HL-60 (cell line): ENCODE measurements at regions not wholly inside any gene's neighbourhood (a gene's known extent, or its start where the extent isn't known, plus 50 kb on each side); places are given as distances from the start of the nearest gene placed in this dataset.

Experiments
- DNase-seq, 2 experiments: peaks; one replicate each; pipeline ENCODE4 v3.0.0-alpha.2; 2010 to 2020; ENCODE audit warnings: low read depth in 1 of 2, low spot score in 1 of 2
- H3K27ac ChIP-seq: fragments of 250-450 bp; sonication (Bioruptor Pico); replicated peaks from 2 replicates; pipeline ENCODE4 v1.5.1; 2020; ENCODE audit warnings: mild to moderate bottlenecking, moderate library complexity
- H3K27me3 ChIP-seq: fragments of 250-450 bp; sonication (Bioruptor Pico); 2 replicates; pipeline ENCODE4 v1.5.1; 2021; ENCODE audit warnings: mild to moderate bottlenecking, moderate library complexity; ENCODE audit not compliant: insufficient read depth, poor library complexity, severe bottlenecking
- H3K4me3 ChIP-seq: replicated peaks from 2 replicates; pipeline ENCODE4 v1.5.1; 2011; ENCODE audit warnings: mild to moderate bottlenecking, control low read depth, low read length; ENCODE audit not compliant: insufficient read depth
- CTCF ChIP-seq: IDR thresholded peaks from one replicate; pipeline ENCODE4 v1.5.1; 2011; ENCODE audit warnings: low read length, control low read depth, inconsistent platforms; ENCODE audit not compliant: insufficient read depth
- GABPA ChIP-seq: IDR thresholded peaks from 2 replicates; pipeline ENCODE4 v1.6.1; 2012; ENCODE audit warnings: low read depth
- POLR2AphosphoS5 ChIP-seq: IDR thresholded peaks from 2 replicates; pipeline ENCODE4 v1.6.1; 2012; ENCODE audit warnings: low read depth
- REST ChIP-seq: IDR thresholded peaks from 2 replicates; pipeline ENCODE4 v1.6.1; 2012; ENCODE audit warnings: low read depth; ENCODE audit not compliant: insufficient replicate concordance
- SPI1 ChIP-seq: IDR thresholded peaks from 2 replicates; pipeline ENCODE4 v1.6.1; 2012; ENCODE audit warnings: low read depth, mild to moderate bottlenecking, borderline replicate concordance

GRCh38 chr13:65301506-65301905, 1928.6 kb downstream of the PCDH9 start:
- Histone ChIP-seq H3K27ac (no peak overlapping the region), H3K4me3 (no peak overlapping the region), H3K27me3 (no peaks in the 10 kb centered on the region)
- DNase-seq: no peak
- TF ChIP-seq CTCF (no peak), SPI1 (no peak), GABPA (no peak), REST (no peak), POLR2AphosphoS5 (no peak)

- no peak overlapping the region for H3K4me3 ChIP-seq
- H3K27me3 ChIP-seq: no peaks in the 10 kb centered on the region
- no peak for DNase-seq
- TF ChIP-seq POLR2AphosphoS5 (no peak), CTCF (no peak), GABPA (no peak), SPI1 (no peak), REST (no peak)
- no peak overlapping the region for H3K27ac ChIP-seq
Observed at GRCh38 chr13:65300220-65300619, 1929.9 kb downstream of the PCDH9 start.

GRCh38 chr13:65293530-65294198, 1936.5 kb downstream of the PCDH9 start:
- Histone ChIP-seq H3K27me3 (no peaks in the 10 kb centered on the region), H3K4me3 (no peak overlapping the region), H3K27ac (no peak overlapping the region)
- TF ChIP-seq POLR2AphosphoS5 (no peak), GABPA (no peak), REST (no peak), CTCF (no peak)
- no peak for DNase-seq
